HepG2 (cell line): ENCODE measurements at regions not wholly inside any gene's neighbourhood (a gene's known extent, or its start where the extent isn't known, plus 50 kb on each side); places are given as distances from the start of the nearest gene placed in this dataset.

Experiments
- ATAC-seq: fragments of 200-7000 bp; cut with Tn5 transposase; 3 replicates; pipeline ENCODE4 v1.9.1; 2020; ENCODE audit warnings: mild to moderate bottlenecking, moderate library complexity
- BruUV-seq: library from RNA; stranded (reverse); fragments of 400-500 nt; replicated peaks from 2 replicates; lab custom pipeline; 2021; lab: Mats Ljungman, UMichigan
- CTCF ChIA-PET: fragments of 300-600 bp; formaldehyde crosslinking; extraction: SDS; loops from one replicate; lab custom pipeline; 2021; ENCODE audit warnings: low total read pairs, inconsistent platforms, low intra/inter-chr PET ratio; lab: Yijun Ruan, JAX
- POLR2A ChIA-PET: fragments of 350-600 bp; sonication (Branson Sonifier 250); formaldehyde crosslinking; loops from one replicate; lab custom pipeline; 2020; ENCODE audit warnings: antibody characterized with exemption, inconsistent platforms; lab: Yijun Ruan, JAX
- DNase-seq: peaks from one replicate; pipeline ENCODE4 v3.0.0-alpha.2; 2015; ENCODE audit warnings: low spot score
- FAIRE-seq: peaks from 3 replicates; lab custom pipeline; 2011; peaks lifted over from hg19 to GRCh38; lab: Jason Lieb, UNC
- H2AFZ ChIP-seq: one replicate; pipeline ENCODE4 v1.6.1; 2011; ENCODE audit warnings: low read length, inconsistent platforms
- H3K27ac ChIP-seq: fragments of 300-600 bp; 3 replicates; pipeline ENCODE4 v1.8.0; 2011; ENCODE audit warnings: mixed run types, mild to moderate bottlenecking, mixed read lengths, low read length, inconsistent platforms; ENCODE audit not compliant: insufficient read depth; ENCODE audit errors: extremely low read length
- H3K27me3 ChIP-seq, 2 experiments: fragments of 200-600 bp in 1 of 2; 2 replicates in 1 of 2; 3 replicates in 1 of 2; pipeline versions ENCODE4 v1.6.0 to v1.8.0; 2011; ENCODE audit warnings: low read length in 2 of 2, mild to moderate bottlenecking in 2 of 2, moderate library complexity in 2 of 2, inconsistent platforms in 1 of 2; ENCODE audit not compliant: insufficient read depth in 2 of 2, control insufficient read depth in 1 of 2
- H3K36me3 ChIP-seq, 2 experiments: fragments of 200-600 bp in 1 of 2; replicated peaks in 1 of 2; 2 replicates in 1 of 2; 3 replicates in 1 of 2; pipeline versions ENCODE4 v1.5.1 to v1.8.0; 2011; ENCODE audit warnings: low read length in 2 of 2, inconsistent platforms in 1 of 2; ENCODE audit not compliant: insufficient read depth in 2 of 2, control insufficient read depth in 1 of 2
- H3K4me1 ChIP-seq: 2 replicates; pipeline ENCODE4 v1.5.1; 2012; ENCODE audit warnings: low read length, inconsistent platforms; ENCODE audit not compliant: insufficient read depth
- H3K4me2 ChIP-seq: 2 replicates; pipeline ENCODE4 v1.6.0; 2011; ENCODE audit warnings: low read depth, low read length, inconsistent platforms
- H3K4me3 ChIP-seq, 3 experiments: fragments of 200-600 bp in 1 of 3; sonication (generic), shearing (Covaris generic) in 1 of 3; replicated peaks in 1 of 3; 2 replicates each; pipeline ENCODE4 v1.5.1; 2011 to 2016; ENCODE audit warnings: low read length in 3 of 3, inconsistent platforms in 2 of 3, low read depth in 2 of 3, mild to moderate bottlenecking in 2 of 3, control low read depth in 1 of 3, mixed read lengths in 1 of 3; ENCODE audit not compliant: insufficient read depth in 1 of 3
- H3K79me2 ChIP-seq: one replicate; pipeline ENCODE4 v1.6.1; 2011; ENCODE audit warnings: low read length, inconsistent platforms; ENCODE audit not compliant: insufficient read depth
- H3K9ac ChIP-seq: 2 replicates; pipeline ENCODE4 v1.6.0; 2011; ENCODE audit warnings: mild to moderate bottlenecking, low read depth, low read length, inconsistent platforms; ENCODE audit not compliant: insufficient read depth
- H3K9me3 ChIP-seq: 2 replicates; pipeline ENCODE4 v1.5.1; 2012; ENCODE audit warnings: mild to moderate bottlenecking, low read length
- H4K20me1 ChIP-seq: 2 replicates; pipeline ENCODE4 v1.6.0; 2011; ENCODE audit warnings: inconsistent platforms, mild to moderate bottlenecking, low read length, moderate library complexity; ENCODE audit not compliant: insufficient read depth
- ATRX ChIP-seq: sonication (generic); formaldehyde crosslinking; IDR thresholded peaks from 2 replicates; pipeline ENCODE4 v1.4.0; 2020; ENCODE audit warnings: missing genetic modification reagents, borderline replicate concordance
- KLF11 ChIP-seq: IDR thresholded peaks from 2 replicates; pipeline ENCODE4 v1.6.1; 2016; ENCODE audit warnings: missing compliant biosample characterization
- ZNF33A ChIP-seq: sonication (generic); formaldehyde crosslinking; IDR thresholded peaks from 2 replicates; pipeline ENCODE4 v1.5.1; 2020; ENCODE audit warnings: missing genetic modification reagents, mild to moderate bottlenecking, moderate library complexity, borderline replicate concordance
- ZNF598 ChIP-seq: sonication (generic); formaldehyde crosslinking; IDR thresholded peaks from 2 replicates; pipeline ENCODE4 v1.5.1; 2020; ENCODE audit warnings: mild to moderate bottlenecking, missing genetic modification reagents, borderline replicate concordance
- WGBS: methylation state at CpG from one replicate; pipeline ENCODE4 v1.1.6; 2017; ENCODE audit warnings: low lambda C conversion rate; 5-methylcytosine and 5-hydroxymethylcytosine counted together
- in situ Hi-C: cut with HindIII; loops from 2 replicates; pipeline ENCODE4 v1.10.0; 2017; ENCODE audit warnings: low pct_unique_long_range_greater_than_20kb; ENCODE audit not compliant: extremely low pct_ligation_motif_present
- intact Hi-C: fragments of 100-400 bp; cut with micrococcal nuclease; formaldehyde crosslinking; loops from one replicate; pipeline ENCODE4 v1.10.0; 2022; ENCODE audit not compliant: unreplicated experiment
- TF ChIP-seq, protein P1 (sequence below): sonication (generic); formaldehyde crosslinking; IDR thresholded peaks from 2 replicates; pipeline ENCODE4 v1.4.0; 2020; ENCODE audit warnings: missing genetic modification reagents, borderline replicate concordance
- TF ChIP-seq, protein P2 (sequence below): sonication (generic); formaldehyde crosslinking; IDR thresholded peaks from 2 replicates; pipeline ENCODE4 v1.5.0; 2020; ENCODE audit warnings: mild to moderate bottlenecking, missing genetic modification reagents
- TF ChIP-seq, protein P3 (sequence below): sonication (generic); formaldehyde crosslinking; IDR thresholded peaks from 2 replicates; pipeline ENCODE4 v1.5.0; 2020; ENCODE audit warnings: mild to moderate bottlenecking, missing genetic modification reagents, borderline replicate concordance
- TF ChIP-seq, protein P4 (sequence below): sonication (generic); formaldehyde crosslinking; IDR thresholded peaks from 2 replicates; pipeline ENCODE4; 2020; ENCODE audit warnings: missing genetic modification reagents, mild to moderate bottlenecking, borderline replicate concordance
- TF ChIP-seq, protein P5 (sequence below): sonication (generic); formaldehyde crosslinking; IDR thresholded peaks from 2 replicates; pipeline ENCODE4 v1.4.0; 2020; ENCODE audit warnings: missing genetic modification reagents, mild to moderate bottlenecking, borderline replicate concordance

DNA sequence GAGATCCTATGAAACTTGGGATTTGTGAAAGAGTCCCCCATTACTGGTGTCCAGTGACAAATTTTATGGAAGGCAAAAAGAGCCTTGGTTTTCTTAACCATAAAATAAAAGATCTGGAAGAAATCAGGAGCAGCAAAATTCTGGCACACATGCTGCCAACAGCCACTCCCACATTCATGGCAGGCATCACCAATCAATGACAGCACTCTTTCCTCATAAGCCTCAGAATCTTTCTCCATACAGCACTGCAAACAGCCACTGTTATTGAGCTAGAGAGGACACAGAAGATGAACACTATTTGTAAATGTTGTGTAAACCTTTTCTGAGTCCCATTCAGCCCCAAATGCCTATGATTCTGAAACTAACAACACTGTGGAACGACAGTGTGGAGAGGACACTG, 162.2 kb downstream of the RRAGC start:
- no TSS peak for BruUV-seq
- CTCF ChIA-PET = no interaction called here
- ATAC-seq = no peak
- TF ChIP-seq, protein P1, sequence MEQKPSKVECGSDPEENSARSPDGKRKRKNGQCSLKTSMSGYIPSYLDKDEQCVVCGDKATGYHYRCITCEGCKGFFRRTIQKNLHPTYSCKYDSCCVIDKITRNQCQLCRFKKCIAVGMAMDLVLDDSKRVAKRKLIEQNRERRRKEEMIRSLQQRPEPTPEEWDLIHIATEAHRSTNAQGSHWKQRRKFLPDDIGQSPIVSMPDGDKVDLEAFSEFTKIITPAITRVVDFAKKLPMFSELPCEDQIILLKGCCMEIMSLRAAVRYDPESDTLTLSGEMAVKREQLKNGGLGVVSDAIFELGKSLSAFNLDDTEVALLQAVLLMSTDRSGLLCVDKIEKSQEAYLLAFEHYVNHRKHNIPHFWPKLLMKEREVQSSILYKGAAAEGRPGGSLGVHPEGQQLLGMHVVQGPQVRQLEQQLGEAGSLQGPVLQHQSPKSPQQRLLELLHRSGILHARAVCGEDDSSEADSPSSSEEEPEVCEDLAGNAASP (CRISPR knock-in tag) = no peak
- TF ChIP-seq ZNF598 (CRISPR knock-in tag) (no peak), ATRX (CRISPR knock-in tag) (no peak), ZNF33A (CRISPR knock-in tag) (no peak), KLF11 (no peak)
- TF ChIP-seq, protein P2, sequence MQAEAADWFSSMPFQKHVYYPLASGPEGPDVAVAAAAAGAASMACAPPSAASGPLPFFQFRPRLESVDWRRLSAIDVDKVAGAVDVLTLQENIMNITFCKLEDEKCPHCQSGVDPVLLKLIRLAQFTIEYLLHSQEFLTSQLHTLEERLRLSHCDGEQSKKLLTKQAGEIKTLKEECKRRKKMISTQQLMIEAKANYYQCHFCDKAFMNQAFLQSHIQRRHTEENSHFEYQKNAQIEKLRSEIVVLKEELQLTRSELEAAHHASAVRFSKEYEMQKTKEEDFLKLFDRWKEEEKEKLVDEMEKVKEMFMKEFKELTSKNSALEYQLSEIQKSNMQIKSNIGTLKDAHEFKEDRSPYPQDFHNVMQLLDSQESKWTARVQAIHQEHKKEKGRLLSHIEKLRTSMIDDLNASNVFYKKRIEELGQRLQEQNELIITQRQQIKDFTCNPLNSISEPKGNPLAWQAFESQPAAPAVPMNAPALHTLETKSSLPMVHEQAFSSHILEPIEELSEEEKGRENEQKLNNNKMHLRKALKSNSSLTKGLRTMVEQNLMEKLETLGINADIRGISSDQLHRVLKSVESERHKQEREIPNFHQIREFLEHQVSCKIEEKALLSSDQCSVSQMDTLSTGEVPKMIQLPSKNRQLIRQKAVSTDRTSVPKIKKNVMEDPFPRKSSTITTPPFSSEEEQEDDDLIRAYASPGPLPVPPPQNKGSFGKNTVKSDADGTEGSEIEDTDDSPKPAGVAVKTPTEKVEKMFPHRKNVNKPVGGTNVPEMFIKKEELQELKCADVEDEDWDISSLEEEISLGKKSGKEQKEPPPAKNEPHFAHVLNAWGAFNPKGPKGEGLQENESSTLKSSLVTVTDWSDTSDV (CRISPR knock-in tag) = no peak
- TF ChIP-seq, protein P3, sequence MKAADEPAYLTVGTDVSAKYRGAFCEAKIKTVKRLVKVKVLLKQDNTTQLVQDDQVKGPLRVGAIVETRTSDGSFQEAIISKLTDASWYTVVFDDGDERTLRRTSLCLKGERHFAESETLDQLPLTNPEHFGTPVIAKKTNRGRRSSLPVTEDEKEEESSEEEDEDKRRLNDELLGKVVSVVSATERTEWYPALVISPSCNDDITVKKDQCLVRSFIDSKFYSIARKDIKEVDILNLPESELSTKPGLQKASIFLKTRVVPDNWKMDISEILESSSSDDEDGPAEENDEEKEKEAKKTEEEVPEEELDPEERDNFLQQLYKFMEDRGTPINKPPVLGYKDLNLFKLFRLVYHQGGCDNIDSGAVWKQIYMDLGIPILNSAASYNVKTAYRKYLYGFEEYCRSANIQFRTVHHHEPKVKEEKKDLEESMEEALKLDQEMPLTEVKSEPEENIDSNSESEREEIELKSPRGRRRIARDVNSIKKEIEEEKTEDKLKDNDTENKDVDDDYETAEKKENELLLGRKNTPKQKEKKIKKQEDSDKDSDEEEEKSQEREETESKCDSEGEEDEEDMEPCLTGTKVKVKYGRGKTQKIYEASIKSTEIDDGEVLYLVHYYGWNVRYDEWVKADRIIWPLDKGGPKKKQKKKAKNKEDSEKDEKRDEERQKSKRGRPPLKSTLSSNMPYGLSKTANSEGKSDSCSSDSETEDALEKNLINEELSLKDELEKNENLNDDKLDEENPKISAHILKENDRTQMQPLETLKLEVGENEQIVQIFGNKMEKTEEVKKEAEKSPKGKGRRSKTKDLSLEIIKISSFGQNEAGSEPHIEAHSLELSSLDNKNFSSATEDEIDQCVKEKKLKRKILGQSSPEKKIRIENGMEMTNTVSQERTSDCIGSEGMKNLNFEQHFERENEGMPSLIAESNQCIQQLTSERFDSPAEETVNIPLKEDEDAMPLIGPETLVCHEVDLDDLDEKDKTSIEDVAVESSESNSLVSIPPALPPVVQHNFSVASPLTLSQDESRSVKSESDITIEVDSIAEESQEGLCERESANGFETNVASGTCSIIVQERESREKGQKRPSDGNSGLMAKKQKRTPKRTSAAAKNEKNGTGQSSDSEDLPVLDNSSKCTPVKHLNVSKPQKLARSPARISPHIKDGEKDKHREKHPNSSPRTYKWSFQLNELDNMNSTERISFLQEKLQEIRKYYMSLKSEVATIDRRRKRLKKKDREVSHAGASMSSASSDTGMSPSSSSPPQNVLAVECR (CRISPR knock-in tag) = no peak
- TF ChIP-seq, protein P4, sequence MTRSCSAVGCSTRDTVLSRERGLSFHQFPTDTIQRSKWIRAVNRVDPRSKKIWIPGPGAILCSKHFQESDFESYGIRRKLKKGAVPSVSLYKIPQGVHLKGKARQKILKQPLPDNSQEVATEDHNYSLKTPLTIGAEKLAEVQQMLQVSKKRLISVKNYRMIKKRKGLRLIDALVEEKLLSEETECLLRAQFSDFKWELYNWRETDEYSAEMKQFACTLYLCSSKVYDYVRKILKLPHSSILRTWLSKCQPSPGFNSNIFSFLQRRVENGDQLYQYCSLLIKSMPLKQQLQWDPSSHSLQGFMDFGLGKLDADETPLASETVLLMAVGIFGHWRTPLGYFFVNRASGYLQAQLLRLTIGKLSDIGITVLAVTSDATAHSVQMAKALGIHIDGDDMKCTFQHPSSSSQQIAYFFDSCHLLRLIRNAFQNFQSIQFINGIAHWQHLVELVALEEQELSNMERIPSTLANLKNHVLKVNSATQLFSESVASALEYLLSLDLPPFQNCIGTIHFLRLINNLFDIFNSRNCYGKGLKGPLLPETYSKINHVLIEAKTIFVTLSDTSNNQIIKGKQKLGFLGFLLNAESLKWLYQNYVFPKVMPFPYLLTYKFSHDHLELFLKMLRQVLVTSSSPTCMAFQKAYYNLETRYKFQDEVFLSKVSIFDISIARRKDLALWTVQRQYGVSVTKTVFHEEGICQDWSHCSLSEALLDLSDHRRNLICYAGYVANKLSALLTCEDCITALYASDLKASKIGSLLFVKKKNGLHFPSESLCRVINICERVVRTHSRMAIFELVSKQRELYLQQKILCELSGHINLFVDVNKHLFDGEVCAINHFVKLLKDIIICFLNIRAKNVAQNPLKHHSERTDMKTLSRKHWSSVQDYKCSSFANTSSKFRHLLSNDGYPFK (CRISPR knock-in tag) = no peak
- TF ChIP-seq, protein P5, sequence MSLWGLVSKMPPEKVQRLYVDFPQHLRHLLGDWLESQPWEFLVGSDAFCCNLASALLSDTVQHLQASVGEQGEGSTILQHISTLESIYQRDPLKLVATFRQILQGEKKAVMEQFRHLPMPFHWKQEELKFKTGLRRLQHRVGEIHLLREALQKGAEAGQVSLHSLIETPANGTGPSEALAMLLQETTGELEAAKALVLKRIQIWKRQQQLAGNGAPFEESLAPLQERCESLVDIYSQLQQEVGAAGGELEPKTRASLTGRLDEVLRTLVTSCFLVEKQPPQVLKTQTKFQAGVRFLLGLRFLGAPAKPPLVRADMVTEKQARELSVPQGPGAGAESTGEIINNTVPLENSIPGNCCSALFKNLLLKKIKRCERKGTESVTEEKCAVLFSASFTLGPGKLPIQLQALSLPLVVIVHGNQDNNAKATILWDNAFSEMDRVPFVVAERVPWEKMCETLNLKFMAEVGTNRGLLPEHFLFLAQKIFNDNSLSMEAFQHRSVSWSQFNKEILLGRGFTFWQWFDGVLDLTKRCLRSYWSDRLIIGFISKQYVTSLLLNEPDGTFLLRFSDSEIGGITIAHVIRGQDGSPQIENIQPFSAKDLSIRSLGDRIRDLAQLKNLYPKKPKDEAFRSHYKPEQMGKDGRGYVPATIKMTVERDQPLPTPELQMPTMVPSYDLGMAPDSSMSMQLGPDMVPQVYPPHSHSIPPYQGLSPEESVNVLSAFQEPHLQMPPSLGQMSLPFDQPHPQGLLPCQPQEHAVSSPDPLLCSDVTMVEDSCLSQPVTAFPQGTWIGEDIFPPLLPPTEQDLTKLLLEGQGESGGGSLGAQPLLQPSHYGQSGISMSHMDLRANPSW = no peak

More for the DNA sequence above, 162.2 kb downstream of the RRAGC start:
- Histone ChIP-seq H3K4me1 (no peaks in the 10 kb centered on the region), H3K9me3 (no peaks in the 10 kb centered on the region), H3K27me3 (no peaks in the 10 kb centered on the region; a peak in 1 of 5 replicates), H3K9ac (no peak overlapping the region), H3K79me2 (no peaks in the 10 kb centered on the region), H2AFZ (no peak overlapping the region), H3K36me3 (no peaks in the 10 kb centered on the region), H4K20me1 (no peaks in the 10 kb centered on the region), H3K4me3 (no peak overlapping the region), H3K4me2 (no peak overlapping the region), H3K27ac (no peak overlapping the region)
- in situ Hi-C loops = no loop called here
- no peak for FAIRE-seq
- intact Hi-C loops = no loop called here
- 0% methylated on average over 1 of the region's 1 CpG for WGBS
- no peak for DNase-seq
- POLR2A ChIA-PET = no interaction called here
